ENCODE measurements at regions not wholly inside any gene's neighbourhood (a gene's known extent, or its start where the extent isn't known, plus 50 kb on each side); places are given as distances from the start of the nearest gene placed in this dataset.
"Not testable (repeated sequence)": the region's sequence is repeated elsewhere in the genome, so short reads cannot be mapped to it uniquely, and the experiment has no call there.

GRCh38 chr13:22880741-22881720 is 299.7 kb upstream of the SGCG start:
- TF ChIP-seq POLR2AphosphoS5 (IDR thresholded peaks at IDR 0.05) (no peak), POLR2A (IDR thresholded peaks at IDR 0.05) (no peak)
- TF ChIP-seq, protein P1, sequence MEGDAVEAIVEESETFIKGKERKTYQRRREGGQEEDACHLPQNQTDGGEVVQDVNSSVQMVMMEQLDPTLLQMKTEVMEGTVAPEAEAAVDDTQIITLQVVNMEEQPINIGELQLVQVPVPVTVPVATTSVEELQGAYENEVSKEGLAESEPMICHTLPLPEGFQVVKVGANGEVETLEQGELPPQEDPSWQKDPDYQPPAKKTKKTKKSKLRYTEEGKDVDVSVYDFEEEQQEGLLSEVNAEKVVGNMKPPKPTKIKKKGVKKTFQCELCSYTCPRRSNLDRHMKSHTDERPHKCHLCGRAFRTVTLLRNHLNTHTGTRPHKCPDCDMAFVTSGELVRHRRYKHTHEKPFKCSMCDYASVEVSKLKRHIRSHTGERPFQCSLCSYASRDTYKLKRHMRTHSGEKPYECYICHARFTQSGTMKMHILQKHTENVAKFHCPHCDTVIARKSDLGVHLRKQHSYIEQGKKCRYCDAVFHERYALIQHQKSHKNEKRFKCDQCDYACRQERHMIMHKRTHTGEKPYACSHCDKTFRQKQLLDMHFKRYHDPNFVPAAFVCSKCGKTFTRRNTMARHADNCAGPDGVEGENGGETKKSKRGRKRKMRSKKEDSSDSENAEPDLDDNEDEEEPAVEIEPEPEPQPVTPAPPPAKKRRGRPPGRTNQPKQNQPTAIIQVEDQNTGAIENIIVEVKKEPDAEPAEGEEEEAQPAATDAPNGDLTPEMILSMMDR (IDR thresholded peaks at IDR 0.05): no peak
- no peak for DNase-seq (ENCODE audit: low spot score in 2 of 2)
- Histone ChIP-seq H3K36me3 (no peaks in the 10 kb centered on the region), H3K9me3 (no peaks in the 10 kb centered on the region), H3K4me3 (no peak overlapping the region), H3K4me1 (no peaks in the 10 kb centered on the region), H3K27me3 (no peaks in the 10 kb centered on the region), H3K27ac (no peak overlapping the region)
- intact Hi-C loops (cut with DNase I; ENCODE audit: low total_unique reads): no loop called here

GRCh38 chr13:22881721-22882608 is 298.8 kb upstream of the SGCG start:
- H3K27ac ChIP-seq; H3K36me3 ChIP-seq; intact Hi-C loops (cut with DNase I; ENCODE audit: low total_unique reads); DNase-seq (ENCODE audit: low spot score in 2 of 2); H3K4me3 ChIP-seq; H3K9me3 ChIP-seq; H3K27me3 ChIP-seq; H3K4me1 ChIP-seq: not testable (repeated sequence)

- Histone ChIP-seq H3K36me3 (no peaks in the 10 kb centered on the region), H3K27ac (no peak overlapping the region), H3K4me1 (no peaks in the 10 kb centered on the region), H3K27me3 (no peaks in the 10 kb centered on the region), H3K4me3 (no peak overlapping the region), H3K9me3 (no peaks in the 10 kb centered on the region)
- intact Hi-C loops (cut with DNase I; ENCODE audit: low total_unique reads): no loop called here
- no peak for DNase-seq (ENCODE audit: low spot score in 2 of 2)
- TF ChIP-seq POLR2AphosphoS5 (IDR thresholded peaks at IDR 0.05) (no peak), POLR2A (IDR thresholded peaks at IDR 0.05) (no peak)
- TF ChIP-seq, protein P1 (IDR thresholded peaks at IDR 0.05): no peak
These were observed 297.4 kb upstream of the SGCG start for GRCh38 chr13:22883262-22883840.

- no peak overlapping the region for H3K4me3 ChIP-seq
- intact Hi-C loops (cut with DNase I; ENCODE audit: low total_unique reads): no loop called here
- TF ChIP-seq, protein P1 (IDR thresholded peaks at IDR 0.05): no peak
- TF ChIP-seq POLR2A (IDR thresholded peaks at IDR 0.05) (no peak), POLR2AphosphoS5 (IDR thresholded peaks at IDR 0.05) (no peak)
These were observed 296.8 kb upstream of the SGCG start for GRCh38 chr13:22883956-22884355.

GRCh38 chr13:22886061-22886460 is 294.7 kb upstream of the SGCG start:
- H3K4me1 ChIP-seq; H3K36me3 ChIP-seq; H3K4me3 ChIP-seq; H3K27me3 ChIP-seq; DNase-seq (ENCODE audit: low spot score in 2 of 2); H3K9me3 ChIP-seq; H3K27ac ChIP-seq; intact Hi-C loops (cut with DNase I; ENCODE audit: low total_unique reads): not testable (repeated sequence)

More at GRCh38 chr13:22883956-22884355, 296.8 kb upstream of the SGCG start:
- no peaks in the 10 kb centered on the region for H3K4me1 ChIP-seq
- no peak for DNase-seq (ENCODE audit: low spot score in 2 of 2)
- H3K27ac ChIP-seq: no peak overlapping the region
- H3K27me3 ChIP-seq: no peaks in the 10 kb centered on the region
- H3K36me3 ChIP-seq: no peaks in the 10 kb centered on the region
- no peaks in the 10 kb centered on the region for H3K9me3 ChIP-seq

- H3K36me3 ChIP-seq; H3K27ac ChIP-seq; H3K4me3 ChIP-seq; H3K4me1 ChIP-seq; DNase-seq (ENCODE audit: low spot score in 2 of 2); H3K27me3 ChIP-seq; intact Hi-C loops (cut with DNase I; ENCODE audit: low total_unique reads); H3K9me3 ChIP-seq: not testable (repeated sequence)
These were observed 291.4 kb upstream of the SGCG start for GRCh38 chr13:22889376-22889775.
